SU-DHL-6 (cell line): ENCODE measurements at regions not wholly inside any gene's neighbourhood (a gene's known extent, or its start where the extent isn't known, plus 50 kb on each side); places are given as distances from the start of the nearest gene placed in this dataset.

ENCODE experiments used
- CTCF ChIP-seq: fragments of 200-600 bp; sonication (generic); IDR thresholded peaks from one replicate; pipeline ENCODE4 v1.5.1; 2017; ENCODE audit warnings: antibody characterized with exemption, mild to moderate bottlenecking, low read length, moderate library complexity; ENCODE audit not compliant: insufficient read depth, poor library complexity, severe bottlenecking
- EZH2phosphoT487 ChIP-seq: fragments of 200-600 bp; sonication (generic), shearing (Covaris generic); conservative IDR thresholded peaks from 2 replicates; pipeline ENCODE4 v1.6.1; 2018; ENCODE audit warnings: mild to moderate bottlenecking, antibody characterized with exemption, low read length, moderate library complexity, mixed read lengths

GRCh38 chr9:678897-679296 lies 162.6 kb upstream of the DMRT1 start:
- TF ChIP-seq CTCF (no peak), EZH2phosphoT487 (no peak)
